GM18507 (cell line): ENCODE measurements at regions not wholly inside any gene's neighbourhood (a gene's known extent, or its start where the extent isn't known, plus 50 kb on each side); places are given as distances from the start of the nearest gene placed in this dataset.
"Not testable (repeated sequence)": the region's sequence is repeated elsewhere in the genome, so short reads cannot be mapped to it uniquely, and the experiment has no call there.

Experiments used
- DNase-seq: peaks from one replicate; pipeline ENCODE4 v3.0.0; 2011; ENCODE audit warnings: low read depth; ENCODE audit not compliant: insufficient read length; ENCODE audit errors: extremely low spot score
- FAIRE-seq: peaks from 2 replicates; lab custom pipeline; 2011; peaks lifted over from hg19 to GRCh38; lab: Jason Lieb, UNC

DNA sequence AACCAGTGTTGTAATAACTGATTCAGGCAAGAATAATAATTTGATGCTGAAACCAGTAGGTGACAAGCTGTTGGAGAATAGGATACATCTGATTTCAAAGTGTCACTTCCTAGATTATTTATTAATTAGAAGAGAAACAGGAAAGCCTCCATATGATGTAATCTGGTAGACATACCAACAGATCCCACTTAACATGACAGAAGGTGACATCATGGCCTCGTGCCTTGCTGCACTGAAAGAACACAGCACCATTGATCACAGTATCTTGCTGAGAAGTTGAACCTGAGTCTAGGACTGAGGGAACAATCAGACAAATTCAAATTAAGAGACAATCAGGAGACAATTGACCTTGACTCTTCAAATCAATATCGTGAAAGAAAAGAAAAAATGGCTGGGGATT, 131.6 kb upstream of the DLGAP1 start:
- FAIRE-seq (no peak), DNase-seq (no peak)

DNA sequence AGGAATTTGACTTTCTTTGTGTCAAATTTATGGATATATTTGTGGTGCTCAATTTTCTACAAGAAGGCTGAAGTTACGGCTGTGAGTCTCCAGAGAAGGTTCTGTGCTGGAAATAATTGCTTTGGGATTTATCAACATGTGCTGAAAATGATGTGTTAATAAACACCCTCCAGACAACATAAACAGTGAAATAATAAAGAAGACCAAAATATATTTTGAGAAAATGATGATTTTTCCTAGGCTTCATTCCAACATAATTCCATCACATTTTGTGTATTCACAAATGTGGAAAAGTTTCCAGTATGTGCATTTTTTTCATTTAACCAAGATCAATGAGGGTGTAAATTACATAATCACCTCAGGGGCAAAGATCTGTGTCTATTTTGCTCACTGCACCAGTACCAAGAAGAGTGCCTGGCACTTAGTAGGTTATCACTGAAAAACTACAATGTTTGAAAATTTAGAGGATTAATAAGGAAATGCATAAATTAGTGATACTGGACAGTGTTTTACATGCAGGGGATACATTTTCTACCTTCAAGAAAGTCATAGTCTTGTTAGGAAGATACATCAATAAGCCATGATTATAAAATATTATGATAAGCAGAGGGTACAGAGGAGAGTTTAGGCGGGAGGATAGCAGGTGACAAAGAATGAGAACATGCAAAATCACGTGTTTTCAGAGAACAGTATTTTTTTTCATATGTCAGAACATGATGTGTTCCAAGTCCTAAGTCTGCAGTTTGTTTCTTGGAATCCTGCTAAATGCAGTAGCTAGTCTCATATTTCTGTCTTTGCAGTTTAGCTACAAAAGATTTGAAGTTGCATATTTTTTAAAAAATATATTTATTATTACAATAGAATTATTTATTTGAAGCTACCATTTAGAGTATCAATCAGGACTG, 127.6 kb upstream of the DLGAP1 start:
- DNase-seq: no peak
- FAIRE-seq: no peak

DNA sequence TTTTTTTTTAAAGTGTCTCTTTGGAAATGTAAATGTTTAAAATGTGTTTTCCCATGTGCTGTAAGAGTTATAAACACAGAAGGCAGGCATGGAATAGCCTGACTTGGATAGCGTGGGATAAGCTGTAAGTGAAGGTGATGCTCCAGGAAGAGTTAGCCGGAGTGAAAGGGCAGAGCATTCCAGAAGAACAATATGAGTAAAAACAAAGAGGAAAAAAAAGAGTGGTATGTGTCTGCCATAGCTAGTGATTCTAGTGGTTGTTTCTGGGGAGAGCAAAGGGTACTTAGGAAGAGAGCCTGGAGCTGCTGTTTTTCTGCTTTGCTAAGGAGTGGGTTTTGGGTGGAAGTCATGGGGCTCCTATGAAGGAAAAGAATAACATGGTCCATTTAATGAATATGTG, 126.9 kb upstream of the DLGAP1 start:
- DNase-seq (no peak), FAIRE-seq (no peak)

DNA sequence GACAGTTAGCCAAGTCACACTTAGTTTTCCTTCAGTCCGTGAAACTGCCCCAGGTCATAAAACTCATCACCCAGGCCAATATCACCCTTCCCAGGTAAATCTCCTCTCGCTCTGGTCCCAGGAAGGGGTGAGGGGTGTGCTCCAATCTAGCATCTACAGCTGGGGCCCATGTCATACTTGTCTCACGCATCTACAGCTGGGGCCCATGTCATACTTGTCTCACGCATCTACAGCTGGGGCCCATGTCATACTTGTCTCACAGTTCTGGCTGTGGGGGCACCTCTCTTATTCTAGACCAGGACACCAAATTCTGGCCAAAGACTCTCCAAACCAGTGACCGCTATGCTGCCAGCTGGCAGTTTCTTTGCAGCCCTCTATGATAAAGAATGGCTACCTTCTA, 123.3 kb upstream of the DLGAP1 start:
- no peak for FAIRE-seq
- DNase-seq: no peak

DNA sequence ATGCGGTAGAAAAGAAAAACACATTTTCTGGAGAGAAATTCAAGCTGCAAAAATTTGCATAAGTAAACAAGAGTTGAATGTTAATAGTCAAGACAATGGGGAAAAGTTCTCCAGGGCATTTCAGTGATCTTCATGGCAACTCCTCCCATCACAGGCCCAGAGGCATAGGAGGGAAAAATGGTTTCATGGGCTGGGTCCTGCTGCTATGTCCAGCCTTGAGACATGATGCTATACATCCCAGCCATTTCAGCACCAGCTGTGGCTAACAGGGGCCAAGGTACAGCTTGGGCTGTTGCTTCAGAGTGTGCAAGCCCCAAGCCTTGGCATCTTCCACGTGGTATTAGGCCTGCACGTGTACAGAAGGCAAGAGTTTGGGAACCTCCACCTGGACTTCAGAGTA, 118.6 kb upstream of the DLGAP1 start:
- DNase-seq (no peak), FAIRE-seq (no peak)

DNA sequence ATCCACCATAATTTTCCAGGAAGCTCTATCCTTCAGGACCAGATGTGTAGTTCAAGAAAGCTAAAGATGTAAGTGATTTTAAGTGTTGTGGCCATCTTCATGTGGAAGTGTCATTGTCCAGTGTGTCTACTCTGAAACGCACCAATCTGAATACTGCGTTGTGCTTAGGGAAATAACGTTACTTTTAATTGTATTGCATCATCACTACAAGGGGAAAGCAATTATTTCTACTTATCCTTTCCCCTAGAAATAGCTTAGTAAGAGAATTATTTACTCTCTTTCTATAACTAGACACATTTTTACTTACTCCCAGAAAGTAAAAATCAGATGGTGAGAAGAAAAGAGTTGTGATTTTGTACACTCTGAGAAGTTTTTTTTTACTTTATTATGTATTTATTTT, 102.4 kb upstream of the DLGAP1 start:
- FAIRE-seq: no peak

DNA sequence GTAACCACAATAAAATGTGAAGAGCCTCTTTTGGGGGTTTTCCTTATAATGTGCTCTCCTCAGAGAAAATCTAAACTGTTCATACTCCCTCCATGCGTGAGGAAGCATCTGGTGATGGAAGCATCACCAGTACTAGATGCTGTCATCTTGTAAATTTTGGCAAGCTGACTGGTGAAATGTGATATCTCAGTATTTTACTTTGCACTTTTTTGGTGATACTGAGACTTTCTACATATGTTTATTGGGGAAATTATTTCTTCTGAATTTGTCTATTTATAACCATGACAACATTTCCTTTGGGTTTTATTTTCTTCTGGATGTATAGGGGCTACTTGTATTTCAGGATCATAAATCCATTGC, 95.9 kb upstream of the DLGAP1 start:
- DNase-seq (no peak), FAIRE-seq (no peak)

More for the DNA sequence above, 102.4 kb upstream of the DLGAP1 start:
- DNase-seq: no peak

DNA sequence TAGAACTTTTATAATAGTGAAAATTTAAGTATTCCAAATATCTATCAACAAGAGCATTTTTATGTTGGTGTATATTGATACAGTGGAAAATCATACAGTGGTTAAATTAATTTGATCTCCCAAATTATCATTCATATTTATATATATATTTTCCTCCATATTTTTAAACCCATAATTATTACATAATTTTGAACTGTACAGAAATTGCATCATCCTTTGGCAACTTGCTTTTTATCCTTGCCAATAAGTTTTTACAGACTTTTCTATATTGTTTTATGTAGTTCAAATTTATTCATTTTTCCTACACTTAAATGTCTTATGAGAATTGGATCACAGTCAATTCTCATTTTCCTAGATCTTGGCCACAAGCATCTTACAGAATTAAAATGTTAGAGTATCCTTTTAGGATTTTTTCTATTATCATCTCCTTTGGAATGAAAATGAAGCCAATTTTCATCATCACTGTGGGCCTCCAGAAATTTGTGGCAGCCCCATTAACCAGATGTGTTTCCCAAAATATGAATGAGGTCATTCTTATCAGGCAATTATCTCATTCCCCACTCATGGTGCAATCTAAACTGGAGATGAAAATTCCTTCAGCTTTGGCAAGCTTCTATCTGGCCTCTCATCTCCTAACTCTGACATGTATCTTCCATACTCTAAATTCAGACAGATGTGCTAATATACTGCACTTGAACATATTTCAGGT, 94.2 kb upstream of the DLGAP1 start:
- FAIRE-seq (no peak), DNase-seq (no peak)

DNA sequence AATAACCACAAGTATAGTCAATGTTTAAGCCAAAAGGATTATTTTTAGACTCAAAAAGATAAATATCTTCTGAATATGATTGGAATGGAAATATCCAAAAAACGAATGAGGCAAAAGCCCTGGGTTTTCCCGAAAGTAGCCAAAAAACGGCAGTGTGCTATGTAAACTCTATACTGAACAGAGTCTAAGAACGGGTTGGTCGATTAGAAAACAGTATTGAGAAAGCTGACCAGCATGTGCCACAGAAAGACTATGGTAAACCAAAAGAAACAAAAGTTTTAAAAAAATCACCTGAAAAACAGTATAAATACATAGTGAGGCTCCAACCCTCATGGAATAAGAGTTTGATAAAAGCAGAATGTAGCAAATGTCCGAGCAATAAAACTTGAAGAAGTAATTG, 92.0 kb upstream of the DLGAP1 start:
- no peak for DNase-seq

DNA sequence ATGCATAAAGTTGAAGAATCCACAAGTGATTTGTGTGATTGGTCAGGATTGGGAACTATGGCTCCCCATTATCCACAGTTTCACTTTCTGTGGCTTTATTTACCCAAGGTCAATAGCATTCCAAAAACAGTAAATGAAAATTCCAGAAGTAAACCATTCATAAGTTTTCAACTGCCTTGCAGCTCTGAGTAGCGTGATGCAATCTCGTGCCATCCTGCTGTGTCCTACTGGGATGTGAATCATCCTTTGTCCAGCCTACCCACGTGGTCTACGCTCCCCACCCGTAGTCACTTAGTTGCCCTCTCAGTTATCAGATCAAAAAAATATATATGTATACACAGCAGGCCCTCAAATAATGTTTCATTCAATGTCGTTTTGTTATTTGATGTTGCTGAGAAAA, 89.0 kb upstream of the DLGAP1 start:
- no peak for DNase-seq
- no peak for FAIRE-seq

More for the DNA sequence above, 92.0 kb upstream of the DLGAP1 start:
- FAIRE-seq: no peak

DNA sequence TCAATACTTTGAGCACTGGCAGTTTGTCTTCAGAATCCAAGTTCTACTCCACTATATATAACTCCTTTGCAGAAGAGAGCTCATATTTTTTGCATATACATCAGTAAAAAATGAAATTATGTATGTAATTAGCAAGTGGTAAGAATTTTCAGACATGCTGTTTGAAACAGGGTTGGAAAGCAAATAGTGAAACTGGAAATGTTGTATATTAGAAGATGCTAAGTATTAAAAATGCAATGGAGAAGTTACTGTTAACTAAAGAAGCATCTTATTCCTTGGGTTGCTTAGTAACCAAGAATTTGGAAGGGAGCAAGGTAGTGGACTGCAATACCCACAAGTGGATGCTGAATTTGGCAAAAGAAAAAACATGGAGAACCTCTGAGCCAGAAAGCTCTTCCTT, 88.6 kb upstream of the DLGAP1 start:
- no peak for DNase-seq
- FAIRE-seq: no peak

DNA sequence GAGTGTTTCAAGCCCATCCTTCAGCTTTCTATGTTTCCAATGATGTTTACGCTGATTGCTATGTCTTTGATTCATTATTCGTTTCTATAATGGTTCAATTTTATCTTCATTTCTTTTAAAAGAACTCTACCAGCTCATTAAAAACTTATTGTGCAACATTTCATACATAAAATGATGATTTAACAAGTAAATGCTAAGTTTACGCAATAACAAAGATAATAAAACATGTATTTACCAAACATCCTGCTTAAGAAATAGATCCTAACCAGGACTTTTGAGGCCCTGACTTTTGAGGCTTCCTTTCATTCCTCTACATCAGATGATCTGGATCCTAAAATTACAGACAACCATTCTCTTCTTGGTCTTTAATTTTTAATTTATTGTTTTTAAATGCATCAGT, 86.5 kb upstream of the DLGAP1 start:
- DNase-seq (no peak), FAIRE-seq (no peak)

DNA sequence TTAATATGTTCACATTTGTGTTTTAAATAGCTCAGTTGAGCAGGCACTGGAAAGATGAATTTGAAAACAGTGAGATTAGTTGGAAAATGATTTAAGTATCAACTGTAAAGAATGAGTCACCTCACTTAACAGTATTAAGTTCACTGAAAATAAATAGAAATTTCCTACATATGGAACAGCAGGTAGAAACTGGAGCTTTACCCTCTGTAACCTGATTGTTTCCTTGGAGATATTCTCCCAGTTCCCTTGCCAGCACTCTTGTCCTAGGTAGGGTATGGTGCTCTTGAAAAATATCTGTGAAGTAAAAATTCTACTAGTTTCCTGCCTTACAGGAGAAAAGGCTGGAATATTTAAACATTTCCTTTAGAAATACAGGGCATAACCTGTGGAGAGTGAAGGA, 81.3 kb upstream of the DLGAP1 start:
- FAIRE-seq (no peak), DNase-seq (no peak)

DNA sequence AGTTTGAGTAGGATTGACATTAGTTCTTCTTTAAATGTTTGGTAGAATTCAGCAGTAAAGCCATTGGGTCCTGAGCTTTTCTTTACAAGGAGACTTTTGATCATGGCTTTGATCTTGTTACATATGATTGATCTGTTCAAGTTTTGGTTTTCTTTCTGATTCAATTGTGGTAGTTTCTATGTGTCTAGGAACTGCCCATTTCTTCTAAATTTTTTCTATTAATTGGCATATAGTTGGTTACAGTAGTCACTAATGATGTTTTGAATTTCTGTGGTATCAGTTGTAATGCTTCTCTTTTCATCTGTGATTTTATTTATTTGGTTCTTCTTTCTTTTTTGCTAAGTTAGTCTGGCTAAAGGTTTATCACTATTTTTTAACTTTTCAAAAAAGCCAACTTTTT, 73.3 kb upstream of the DLGAP1 start:
- no peak for FAIRE-seq
- no peak for DNase-seq

DNA sequence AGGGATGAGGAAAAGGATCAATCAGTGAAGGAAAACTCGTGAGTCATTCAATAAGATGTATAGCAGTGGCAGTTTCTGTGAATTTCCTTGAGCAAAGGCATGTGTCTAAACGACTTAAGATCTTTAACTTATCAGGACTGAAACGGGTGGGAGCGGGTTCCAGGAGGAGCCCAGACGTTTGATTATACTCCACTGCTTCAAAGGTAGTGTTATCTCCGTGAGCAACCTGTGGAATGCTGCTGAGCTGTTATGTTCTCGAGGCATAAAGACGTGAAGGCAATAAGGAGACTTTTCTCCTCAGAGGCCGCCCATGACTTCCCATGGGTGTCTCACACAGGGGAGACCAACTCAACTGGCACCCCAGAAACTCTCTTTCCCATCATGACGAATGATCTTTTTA, 72.7 kb upstream of the DLGAP1 start:
- not testable (repeated sequence) for FAIRE-seq, DNase-seq

DNA sequence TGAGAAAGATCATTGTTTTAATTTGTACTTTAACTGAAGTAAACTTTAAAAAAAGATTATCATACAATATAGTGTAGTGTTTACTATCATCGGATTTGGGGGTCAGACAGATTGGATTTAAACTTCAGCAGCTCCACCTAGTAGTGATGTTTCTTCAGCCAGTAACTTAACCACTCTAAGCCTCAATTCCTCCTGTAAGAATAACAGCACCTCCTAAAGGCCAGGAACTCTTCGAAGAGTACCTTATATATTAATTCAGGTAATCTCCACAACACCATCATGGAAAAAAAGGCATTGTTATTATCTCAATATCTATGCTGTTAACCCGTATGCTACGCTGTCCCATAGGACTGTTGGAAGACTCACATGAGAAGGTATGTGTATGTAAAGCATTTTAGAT, 69.0 kb upstream of the DLGAP1 start:
- DNase-seq (no peak), FAIRE-seq (no peak)

DNA sequence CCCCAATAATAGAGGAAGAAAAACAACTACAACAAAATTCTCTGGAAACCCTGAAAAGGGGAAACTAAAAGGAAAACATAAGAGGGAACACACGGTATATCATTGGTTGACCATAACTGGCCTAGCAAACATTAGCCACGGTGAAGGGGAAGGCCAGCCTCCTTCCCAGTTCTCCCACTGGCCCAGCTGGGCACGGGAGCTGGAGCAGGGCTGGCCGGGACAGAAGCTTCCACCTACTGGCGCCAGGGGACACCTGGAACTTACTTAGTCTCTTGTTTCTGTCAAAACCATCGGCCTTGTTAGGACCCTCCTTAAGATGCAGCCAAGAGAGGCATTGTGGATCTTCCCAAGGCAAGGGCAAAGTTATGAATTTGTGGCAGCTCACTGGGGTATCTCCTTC, 56.1 kb upstream of the DLGAP1 start:
- DNase-seq (no peak), FAIRE-seq (no peak)

DNA sequence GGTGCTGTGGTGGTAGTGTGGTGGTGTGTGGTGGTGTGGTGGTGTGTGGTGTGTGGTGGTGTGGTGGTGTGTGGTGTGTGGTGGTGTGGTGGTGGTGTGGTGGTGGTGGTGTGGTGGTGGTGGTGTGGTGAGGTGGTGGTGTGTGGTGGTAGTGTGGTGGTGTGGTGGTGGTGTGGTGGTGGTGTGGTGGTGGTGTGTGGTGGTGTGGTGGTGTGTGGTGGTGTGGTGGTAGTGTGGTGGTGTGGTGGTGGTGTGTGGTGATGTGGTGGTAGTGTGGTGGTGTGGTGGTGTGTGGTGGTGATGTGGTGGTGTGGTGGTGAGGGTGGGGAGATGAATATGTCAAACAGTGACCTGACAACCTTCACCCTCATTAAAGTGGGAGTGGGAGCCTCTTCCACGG, 55.6 kb upstream of the DLGAP1 start:
- FAIRE-seq (no peak), DNase-seq (no peak)

DNA sequence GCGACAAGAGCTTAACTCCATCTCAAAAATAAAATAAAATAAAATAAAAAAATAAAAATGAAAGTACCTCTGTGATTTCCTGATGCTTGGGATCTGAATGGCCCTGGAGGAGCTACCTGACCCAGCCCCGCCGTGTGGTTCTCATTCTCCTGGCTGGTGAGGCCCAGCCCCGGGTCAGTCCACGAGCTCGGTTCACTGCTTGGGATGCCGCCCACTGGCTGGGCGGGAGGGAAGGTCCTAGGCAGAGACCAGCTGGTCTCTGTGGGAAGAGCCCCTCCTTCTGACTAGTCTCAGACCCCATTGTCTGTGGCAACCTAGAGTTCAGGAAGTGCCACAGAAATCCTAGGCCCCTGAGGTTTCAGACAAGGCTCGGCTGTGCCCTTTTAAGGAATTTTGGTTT, 55.1 kb upstream of the DLGAP1 start:
- no peak for FAIRE-seq

More for the DNA sequence above, 55.1 kb upstream of the DLGAP1 start:
- DNase-seq: no peak
